Activated T-helper 17 cell treated with anti-CD3 and anti-CD28 coated beads, Interleukin-2, amount 50 U/mL, for 72 hours (primary cell): ENCODE measurements at regions not wholly inside any gene's neighbourhood (a gene's known extent, or its start where the extent isn't known, plus 50 kb on each side); places are given as distances from the start of the nearest gene placed in this dataset.
A peak's percentile ranks its signal among the peaks of the same experiment; 100 is the strongest.
"Not testable (repeated sequence)": the region's sequence is repeated elsewhere in the genome, so short reads cannot be mapped to it uniquely, and the experiment has no call there.

Source experiments
- ATAC-seq: fragments of 150-1000 bp; cut with Tn5 transposase; replicated peaks from 2 replicates; pipeline ENCODE4 v1.10.0; 2021; ENCODE audit warnings: mild to moderate bottlenecking, moderate library complexity
- H3K27ac Mint-ChIP-seq: one replicate; pipeline ENCODE4 v1.8.0; 2022; ENCODE audit warnings: mixed read lengths
- H3K27me3 Mint-ChIP-seq: one replicate; pipeline ENCODE4 v1.8.0; 2022; ENCODE audit warnings: mixed read lengths
- H3K36me3 Mint-ChIP-seq: one replicate; pipeline ENCODE4 v1.8.0; 2022; ENCODE audit warnings: low read depth, mild to moderate bottlenecking, mixed read lengths
- H3K4me1 Mint-ChIP-seq: one replicate; pipeline ENCODE4 v1.8.0; 2022; ENCODE audit warnings: mixed read lengths
- H3K4me3 Mint-ChIP-seq: one replicate; pipeline ENCODE4 v1.8.0; 2022; ENCODE audit warnings: mild to moderate bottlenecking, mixed read lengths
- H3K9me3 Mint-ChIP-seq: one replicate; pipeline ENCODE4 v1.8.0; 2022; ENCODE audit warnings: mixed read lengths

GRCh38 chr16:29148867-29149272 is 164.0 kb downstream of the LAT start:
- ATAC-seq: peak; percentile 82
- Mint-ChIP-seq H3K27me3 (no peaks in the 10 kb centered on the region), H3K36me3 (peaks cover 6% of the 10 kb centered on the region), H3K4me3 (peak overlapping the region; percentile 51), H3K4me1 (peaks cover 26% of the 10 kb centered on the region), H3K27ac (peak overlapping the region; percentile 61), H3K9me3 (no peaks in the 10 kb centered on the region)

DNA sequence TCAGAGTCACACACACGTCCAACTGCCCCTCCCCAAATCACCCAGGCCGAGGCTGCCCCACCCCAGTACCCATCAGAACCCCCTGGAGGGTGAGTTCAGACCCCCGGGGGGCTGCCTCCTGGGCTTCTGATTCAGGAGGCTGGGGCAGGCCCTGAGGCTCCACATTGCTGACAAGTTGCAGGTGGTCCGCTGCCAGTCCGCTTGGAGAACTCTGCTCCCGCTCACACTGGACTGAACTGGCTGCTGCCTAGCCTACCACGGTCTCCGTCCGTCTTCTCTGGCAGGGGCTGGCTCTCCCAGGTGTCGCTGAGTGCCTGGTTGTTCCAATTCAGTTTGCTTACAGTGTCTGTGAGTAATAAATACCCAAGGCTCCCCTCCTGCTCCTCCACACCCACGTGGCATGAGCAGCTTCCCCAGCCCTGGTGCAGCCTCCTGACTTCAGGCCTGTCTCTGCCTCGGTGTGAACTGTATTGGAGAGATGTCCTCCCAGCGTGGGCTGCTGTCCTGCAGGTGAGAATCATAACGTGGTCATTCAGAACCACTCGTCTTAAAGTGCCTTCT is 163.4 kb downstream of the LAT start:
- Mint-ChIP-seq H3K36me3 (peaks cover 6% of the 10 kb centered on the region), H3K27me3 (no peaks in the 10 kb centered on the region), H3K27ac (peak overlapping the region; percentile 61), H3K4me1 (peaks cover 24% of the 10 kb centered on the region), H3K4me3 (peak overlapping the region; percentile 51), H3K9me3 (no peaks in the 10 kb centered on the region)
- ATAC-seq: peak; percentile 70

DNA sequence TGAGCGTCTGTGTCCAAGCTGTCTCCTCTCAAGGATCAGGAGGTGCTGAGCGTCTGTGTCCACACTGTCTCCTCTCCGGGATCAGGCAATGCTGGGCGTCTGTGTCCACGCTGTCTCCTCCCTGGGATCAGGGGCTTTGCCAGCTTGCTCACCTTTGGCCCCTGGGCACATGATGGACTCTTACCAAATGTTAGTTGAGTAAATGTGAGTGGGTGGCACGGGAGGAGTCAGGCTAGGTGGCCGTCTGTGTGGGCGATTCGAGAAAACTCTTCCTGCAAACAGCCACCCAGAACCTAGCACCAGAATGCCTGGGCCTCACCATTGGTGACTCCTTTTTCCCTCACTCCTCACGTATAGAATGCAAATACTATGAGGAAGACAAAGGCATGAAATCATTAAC is 162.9 kb downstream of the LAT start:
- not testable (repeated sequence) for H3K27me3 Mint-ChIP-seq, H3K9me3 Mint-ChIP-seq, H3K4me3 Mint-ChIP-seq
- ATAC-seq: peak; percentile 18
- peaks cover 24% of the 10 kb centered on the region for H3K4me1 Mint-ChIP-seq
- H3K36me3 Mint-ChIP-seq: peaks cover 11% of the 10 kb centered on the region
- peak overlapping the region; percentile 30 for H3K27ac Mint-ChIP-seq

DNA sequence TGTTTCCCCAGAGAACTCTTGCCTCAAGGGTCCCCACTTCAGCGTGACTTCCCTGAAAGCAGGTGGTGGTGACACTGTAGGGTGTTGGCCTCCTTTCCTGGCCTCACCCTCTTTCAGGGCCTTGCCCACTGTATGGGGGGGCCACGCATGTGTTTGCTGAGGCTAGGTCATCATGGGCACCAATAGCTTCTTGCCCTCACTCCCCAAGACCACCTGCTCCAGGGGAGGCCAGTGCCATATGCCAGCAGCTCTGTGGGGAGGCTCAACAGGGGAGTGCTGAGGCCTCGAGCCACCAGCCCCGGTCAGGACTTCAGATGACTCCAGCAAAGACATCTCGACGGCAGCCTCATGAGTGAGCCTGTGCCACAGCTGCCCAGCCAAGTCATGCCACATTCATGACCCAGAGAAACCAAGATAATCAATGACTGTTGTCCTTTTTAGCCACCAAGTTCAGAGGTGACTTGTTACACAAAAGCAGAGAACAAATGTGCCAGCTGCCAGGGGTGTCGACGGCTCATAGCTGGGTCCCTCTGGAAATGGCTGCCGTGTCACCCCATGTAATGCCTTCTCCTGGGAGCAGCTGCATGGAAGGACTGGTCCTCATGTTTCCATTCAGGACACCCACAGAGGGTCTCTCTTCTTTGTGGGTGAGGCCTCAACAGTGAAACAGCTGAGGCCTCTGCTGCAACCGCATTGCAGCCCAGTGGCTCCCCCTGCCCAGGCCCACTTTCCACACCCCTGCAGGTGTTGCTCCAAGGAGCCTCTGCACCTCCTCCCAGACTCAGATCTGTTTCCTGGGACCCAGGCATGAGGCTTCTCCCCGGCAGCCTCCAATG is 162.2 kb downstream of the LAT start:
- not testable (repeated sequence) for H3K9me3 Mint-ChIP-seq, H3K4me3 Mint-ChIP-seq, ATAC-seq, H3K27me3 Mint-ChIP-seq
- H3K36me3 Mint-ChIP-seq: peaks cover 14% of the 10 kb centered on the region
- H3K27ac Mint-ChIP-seq: peak overlapping the region; percentile 30
- H3K4me1 Mint-ChIP-seq: peaks cover 24% of the 10 kb centered on the region

GRCh38 chr16:29146266-29146665 is 161.4 kb downstream of the LAT start:
- Mint-ChIP-seq H3K36me3 (peaks cover 14% of the 10 kb centered on the region), H3K4me1 (peaks cover 24% of the 10 kb centered on the region), H3K27ac (no peak overlapping the region), H3K27me3 (no peaks in the 10 kb centered on the region), H3K4me3 (no peak overlapping the region), H3K9me3 (no peaks in the 10 kb centered on the region)
- ATAC-seq: no peak

GRCh38 chr16:29145486-29146225 is 160.8 kb downstream of the LAT start:
- H3K4me1 Mint-ChIP-seq: peaks cover 24% of the 10 kb centered on the region
- not testable (repeated sequence) for H3K9me3 Mint-ChIP-seq, ATAC-seq, H3K4me3 Mint-ChIP-seq, H3K27me3 Mint-ChIP-seq
- H3K27ac Mint-ChIP-seq: peak overlapping the region; percentile 12
- peaks cover 14% of the 10 kb centered on the region for H3K36me3 Mint-ChIP-seq

- Mint-ChIP-seq H3K27ac (peak overlapping the region; percentile 12), H3K36me3 (peaks cover 19% of the 10 kb centered on the region), H3K4me1 (peaks cover 19% of the 10 kb centered on the region)
- not testable (repeated sequence) for H3K4me3 Mint-ChIP-seq, H3K9me3 Mint-ChIP-seq, H3K27me3 Mint-ChIP-seq, ATAC-seq
These were observed 160.2 kb downstream of the LAT start for GRCh38 chr16:29145086-29145485.

- H3K27ac Mint-ChIP-seq, ATAC-seq, H3K4me3 Mint-ChIP-seq, H3K27me3 Mint-ChIP-seq, H3K9me3 Mint-ChIP-seq: not testable (repeated sequence)
- peaks cover 15% of the 10 kb centered on the region for H3K4me1 Mint-ChIP-seq
- H3K36me3 Mint-ChIP-seq: peaks cover 19% of the 10 kb centered on the region
These were observed 159.8 kb downstream of the LAT start for GRCh38 chr16:29144669-29145062.

- peaks cover 19% of the 10 kb centered on the region for H3K36me3 Mint-ChIP-seq
- H3K4me1 Mint-ChIP-seq, H3K27me3 Mint-ChIP-seq, ATAC-seq, H3K4me3 Mint-ChIP-seq, H3K9me3 Mint-ChIP-seq, H3K27ac Mint-ChIP-seq: not testable (repeated sequence)
These were observed 159.2 kb downstream of the LAT start for GRCh38 chr16:29143739-29144668.

DNA sequence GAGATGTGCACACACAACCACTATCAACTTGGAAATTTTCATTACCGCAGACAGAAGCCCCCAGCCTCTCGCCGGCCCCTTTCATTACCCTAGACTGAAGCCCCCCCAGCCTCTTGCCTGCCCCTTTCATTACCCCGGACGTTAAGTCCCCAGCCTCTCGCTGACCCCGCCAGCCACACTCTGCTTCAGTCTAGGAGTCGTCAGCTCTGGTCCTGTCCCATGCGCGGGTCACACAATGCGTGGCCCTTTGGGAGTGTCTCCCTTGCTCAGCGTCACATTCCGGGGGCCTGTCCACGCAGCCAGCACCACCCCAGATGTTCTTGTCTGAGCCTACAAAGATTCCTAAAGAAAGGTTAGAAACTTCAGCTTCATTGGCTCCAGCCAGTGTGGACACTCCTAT is 157.7 kb downstream of the LAT start:
- not testable (repeated sequence) for H3K9me3 Mint-ChIP-seq, H3K4me1 Mint-ChIP-seq, H3K4me3 Mint-ChIP-seq, H3K27me3 Mint-ChIP-seq, ATAC-seq
- H3K27ac Mint-ChIP-seq: peak overlapping the region; percentile 19
- H3K36me3 Mint-ChIP-seq: peaks cover 25% of the 10 kb centered on the region

GRCh38 chr16:29141586-29142324 is 156.9 kb downstream of the LAT start:
- peaks cover 25% of the 10 kb centered on the region for H3K36me3 Mint-ChIP-seq
- no peak for ATAC-seq
- H3K4me3 Mint-ChIP-seq: no peak overlapping the region
- H3K4me1 Mint-ChIP-seq: no peaks in the 10 kb centered on the region
- H3K27ac Mint-ChIP-seq: no peak overlapping the region
- H3K27me3 Mint-ChIP-seq: no peaks in the 10 kb centered on the region
- H3K9me3 Mint-ChIP-seq: no peaks in the 10 kb centered on the region

- not testable (repeated sequence) for H3K9me3 Mint-ChIP-seq, H3K27ac Mint-ChIP-seq, H3K4me1 Mint-ChIP-seq, H3K4me3 Mint-ChIP-seq, ATAC-seq, H3K27me3 Mint-ChIP-seq
- peaks cover 25% of the 10 kb centered on the region for H3K36me3 Mint-ChIP-seq
These were observed 156.3 kb downstream of the LAT start for GRCh38 chr16:29141121-29141520.

GRCh38 chr16:29139901-29140855 is 155.3 kb downstream of the LAT start:
- not testable (repeated sequence) for ATAC-seq, H3K9me3 Mint-ChIP-seq, H3K27ac Mint-ChIP-seq, H3K27me3 Mint-ChIP-seq, H3K4me1 Mint-ChIP-seq, H3K4me3 Mint-ChIP-seq
- peaks cover 22% of the 10 kb centered on the region for H3K36me3 Mint-ChIP-seq
